LNCaP clone FGC (cell line): ENCODE measurements at regions not wholly inside any gene's neighbourhood (a gene's known extent, or its start where the extent isn't known, plus 50 kb on each side); places are given as distances from the start of the nearest gene placed in this dataset.

Experiments used
- DNase-seq: peaks from one replicate; pipeline ENCODE4 v3.0.0-alpha.2; 2011; ENCODE audit warnings: low read depth
- H3K4me3 ChIP-seq: 2 replicates; pipeline ENCODE4 v1.5.1; 2011; ENCODE audit warnings: mild to moderate bottlenecking, low read depth, low read length, control low read depth
- CTCF ChIP-seq: IDR thresholded peaks from 2 replicates; pipeline ENCODE4 v1.5.1; 2012; ENCODE audit warnings: mild to moderate bottlenecking; ENCODE audit not compliant: control insufficient read depth, insufficient read depth; ENCODE audit errors: extremely low read depth

- DNase-seq, result no peak
- no peak overlapping the region for H3K4me3 ChIP-seq
- no peak for TF ChIP-seq CTCF
Observed at GRCh38 chr4:71923070-71923469, 108.7 kb upstream of the NPFFR2 start.

GRCh38 chr4:71930459-71930858 is 101.3 kb upstream of the NPFFR2 start:
- H3K4me3 ChIP-seq, result no peak overlapping the region
- no peak for TF ChIP-seq CTCF
- no peak for DNase-seq

DNA sequence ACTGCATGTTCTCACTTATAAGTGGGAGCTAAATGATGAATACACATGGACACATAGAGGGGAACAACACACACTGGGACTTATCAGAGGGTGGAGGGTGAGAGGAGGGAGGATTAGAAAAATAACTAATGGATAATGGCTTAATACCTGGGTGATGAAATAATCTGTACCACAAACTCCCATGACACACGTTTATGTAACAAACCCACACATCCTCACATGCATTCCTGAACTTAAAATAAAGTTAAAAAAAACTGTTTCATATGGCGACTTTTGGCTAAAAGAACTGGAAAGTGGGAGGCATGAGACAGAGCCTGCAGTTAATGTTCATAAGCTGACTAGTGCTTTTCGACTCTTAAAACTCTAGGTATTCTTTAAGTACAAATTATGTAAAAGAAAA is 98.9 kb upstream of the NPFFR2 start:
- no peak overlapping the region for H3K4me3 ChIP-seq
- no peak for TF ChIP-seq CTCF
- no peak for DNase-seq

DNA sequence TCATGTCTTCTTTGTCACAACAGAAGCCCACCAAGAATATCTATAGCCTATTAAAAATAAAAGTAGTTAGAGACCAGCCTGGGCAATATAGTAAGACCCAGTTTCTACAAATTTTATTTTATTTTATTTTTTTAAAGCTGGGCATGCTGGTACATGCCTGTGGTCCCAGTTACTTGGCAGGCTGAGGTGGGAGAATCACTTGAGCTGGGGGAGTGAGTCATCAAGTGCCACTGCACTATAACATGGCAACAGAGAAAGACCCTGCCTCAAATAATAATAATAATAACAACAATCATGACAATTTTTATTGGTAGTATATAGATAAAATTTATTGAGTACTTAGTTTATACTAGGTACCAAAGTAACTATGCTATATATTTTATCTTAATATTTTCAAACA is 93.0 kb upstream of the NPFFR2 start:
- no peak for DNase-seq

GRCh38 chr4:71941001-71941400 is 90.8 kb upstream of the NPFFR2 start:
- H3K4me3 ChIP-seq, result no peak overlapping the region
- TF ChIP-seq CTCF, result peak; percentile 62
- DNase-seq, result peak; percentile 40

More for the DNA sequence above, 93.0 kb upstream of the NPFFR2 start:
- H3K4me3 ChIP-seq, result no peak overlapping the region
- no peak for TF ChIP-seq CTCF

GRCh38 chr4:71944956-71945355 is 86.8 kb upstream of the NPFFR2 start:
- H3K4me3 ChIP-seq, result no peak overlapping the region
- no peak for DNase-seq
- TF ChIP-seq CTCF, result no peak

DNA sequence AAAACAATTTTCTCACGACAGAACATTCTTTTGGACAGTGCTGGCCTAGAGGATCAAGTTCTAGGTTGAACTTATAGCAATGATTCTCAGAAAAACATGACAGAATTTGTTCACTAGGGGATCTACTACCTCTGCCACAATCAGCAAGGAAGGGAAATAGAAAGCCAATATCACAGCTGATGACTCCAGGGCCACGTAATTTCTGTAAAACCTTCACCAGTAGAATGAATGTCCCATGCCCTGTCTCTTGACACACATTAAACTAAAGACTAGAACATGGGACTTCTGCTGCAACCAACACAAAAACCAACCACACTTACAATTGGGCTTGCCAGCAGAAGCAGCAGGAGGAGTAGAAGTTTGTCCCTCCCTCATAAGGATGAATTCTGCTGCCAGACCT is 86.0 kb upstream of the NPFFR2 start:
- no peak overlapping the region for H3K4me3 ChIP-seq
- no peak for DNase-seq

More for the DNA sequence above, 86.0 kb upstream of the NPFFR2 start:
- no peak for TF ChIP-seq CTCF
